GM12892 (cell line): ENCODE measurements at regions not wholly inside any gene's neighbourhood (a gene's known extent, or its start where the extent isn't known, plus 50 kb on each side); places are given as distances from the start of the nearest gene placed in this dataset.

ENCODE experiments used
- POLR2A ChIP-seq: IDR thresholded peaks from 2 replicates; pipeline ENCODE4 v1.6.1; 2011; ENCODE audit warnings: low read depth, low read length, control low read depth
- POLR2AphosphoS5 ChIP-seq: IDR thresholded peaks from 2 replicates; pipeline ENCODE4 v1.6.1; 2011; ENCODE audit warnings: low read depth, low read length, control low read depth

GRCh38 chr21:39084073-39084472 is 99.2 kb downstream of the PSMG1 start:
- TF ChIP-seq POLR2A (no peak), POLR2AphosphoS5 (no peak)
